WTC11 (cell line): ENCODE measurements at regions not wholly inside any gene's neighbourhood (a gene's known extent, or its start where the extent isn't known, plus 50 kb on each side); places are given as distances from the start of the nearest gene placed in this dataset.

Source experiments
- ATAC-seq: fragments of 200-7000 bp; cut with Tn5 transposase; 2 replicates; pipeline ENCODE4 v1.10.0; 2021; ENCODE audit warnings: mild to moderate bottlenecking, moderate library complexity
- CTCF ChIA-PET: fragments of 300-600 bp; sonication (Branson Sonifier 250); formaldehyde crosslinking; loops from one replicate; lab custom pipeline; 2021; ENCODE audit warnings: antibody characterized with exemption; lab: Charles Lee
- POLR2A ChIA-PET: fragments of 350-600 bp; sonication (Branson Sonifier 250); formaldehyde crosslinking; loops from one replicate; lab custom pipeline; 2021; ENCODE audit warnings: antibody characterized with exemption; lab: Charles Lee
- DNase-seq: peaks from one replicate; pipeline ENCODE4 v3.0.0; 2021; ENCODE audit warnings: low spot score
- H3K27ac Mint-ChIP-seq: 2 replicates; pipeline ENCODE4 v1.8.0; 2021; ENCODE audit warnings: mixed read lengths
- H3K27me3 Mint-ChIP-seq: 2 replicates; pipeline ENCODE4 v1.8.0; 2021; ENCODE audit warnings: low read depth, mild to moderate bottlenecking, moderate library complexity, mixed read lengths
- H3K36me3 Mint-ChIP-seq: 2 replicates; pipeline ENCODE4 v1.8.0; 2021; ENCODE audit warnings: mixed read lengths
- H3K4me1 Mint-ChIP-seq: 2 replicates; pipeline ENCODE4 v1.8.0; 2022; ENCODE audit warnings: mixed read lengths
- H3K4me3 Mint-ChIP-seq: 2 replicates; pipeline ENCODE4 v1.8.0; 2021; ENCODE audit warnings: mild to moderate bottlenecking, moderate library complexity, mixed read lengths
- H3K9me3 Mint-ChIP-seq: 2 replicates; pipeline ENCODE4 v1.8.0; 2021; ENCODE audit warnings: mixed read lengths
- ATF1 ChIP-seq: sonication (generic); formaldehyde crosslinking; IDR thresholded peaks from 2 replicates; pipeline ENCODE4 v1.8.1; 2023; ENCODE audit warnings: mild to moderate bottlenecking, moderate library complexity, missing genetic modification reagents
- ATF6 ChIP-seq: sonication (generic); formaldehyde crosslinking; IDR thresholded peaks from 2 replicates; pipeline ENCODE4 v1.8.1; 2023; ENCODE audit warnings: mild to moderate bottlenecking, missing genetic modification reagents
- CREM ChIP-seq: sonication (generic); formaldehyde crosslinking; IDR thresholded peaks from 2 replicates; pipeline ENCODE4 v1.8.1; 2022; ENCODE audit warnings: mild to moderate bottlenecking, missing genetic modification reagents, moderate library complexity
- FOXP4 ChIP-seq: sonication (generic); formaldehyde crosslinking; IDR thresholded peaks from 2 replicates; pipeline ENCODE4 v1.8.0; 2022; ENCODE audit warnings: mild to moderate bottlenecking, missing genetic modification reagents
- HMGA2 ChIP-seq: fragments of 250-450 bp; sonication (Bioruptor Pico); IDR thresholded peaks from 2 replicates; pipeline ENCODE4 v1.4.0; 2021; ENCODE audit warnings: mild to moderate bottlenecking, moderate library complexity
- NR1H2 ChIP-seq: sonication (generic); formaldehyde crosslinking; IDR thresholded peaks from 2 replicates; pipeline ENCODE4 v1.9.0; 2021; ENCODE audit warnings: mild to moderate bottlenecking, moderate library complexity, missing genetic modification reagents
- PRDM15 ChIP-seq: sonication (generic); formaldehyde crosslinking; IDR thresholded peaks from 2 replicates; pipeline ENCODE4 v1.8.0; 2022; ENCODE audit warnings: missing genetic modification reagents
- SMAD3 ChIP-seq: sonication (generic); formaldehyde crosslinking; IDR thresholded peaks from 2 replicates; pipeline ENCODE4 v1.8.0; 2022; ENCODE audit warnings: missing genetic modification reagents, mild to moderate bottlenecking, borderline replicate concordance
- SOX15 ChIP-seq: fragments of 250-450 bp; sonication (Bioruptor Pico); IDR thresholded peaks from 2 replicates; pipeline ENCODE4 v1.9.0; 2021; ENCODE audit warnings: mild to moderate bottlenecking
- TEAD4 ChIP-seq: sonication (generic); formaldehyde crosslinking; IDR thresholded peaks from 2 replicates; pipeline ENCODE4 v1.8.0; 2022; ENCODE audit warnings: mild to moderate bottlenecking, missing genetic modification reagents
- ZNF121 ChIP-seq: sonication (generic); formaldehyde crosslinking; IDR thresholded peaks from 2 replicates; pipeline ENCODE4 v1.8.0; 2023; ENCODE audit warnings: missing genetic modification reagents
- ZNF512 ChIP-seq: sonication (generic); formaldehyde crosslinking; IDR thresholded peaks from 2 replicates; pipeline ENCODE4 v1.8.1; 2022; ENCODE audit warnings: missing genetic modification reagents, borderline replicate concordance

- H3K4me1 Mint-ChIP-seq: peaks cover 26% of the 10 kb centered on the region
Observed at GRCh38 chr4:174045381-174045780, 238.1 kb downstream of the FBXO8 start.

More at GRCh38 chr4:174045381-174045780, 238.1 kb downstream of the FBXO8 start:
- DNase-seq (no peak), ATAC-seq (no peak)
- peaks cover 4% of the 10 kb centered on the region for H3K9me3 Mint-ChIP-seq
- H3K36me3 Mint-ChIP-seq: no peaks in the 10 kb centered on the region
- ChIA-PET POLR2A (no interaction called here), CTCF (no interaction called here)
- peaks cover 5% of the 10 kb centered on the region for H3K27me3 Mint-ChIP-seq
- TF ChIP-seq ZNF121 (CRISPR knock-in tag): no peak
- no peak for TF ChIP-seq PRDM15 (CRISPR knock-in tag)
- no peak for TF ChIP-seq ZNF512
- no peak for TF ChIP-seq ATF6
- no peak for TF ChIP-seq TEAD4 (CRISPR knock-in tag)
- no peak for TF ChIP-seq FOXP4 (CRISPR knock-in tag)
- no peak for TF ChIP-seq NR1H2 (CRISPR knock-in tag)
- TF ChIP-seq ATF1 (CRISPR knock-in tag): no peak
- TF ChIP-seq CREM (CRISPR knock-in tag): no peak
- no peak for TF ChIP-seq SMAD3 (CRISPR knock-in tag)
- TF ChIP-seq HMGA2 (CRISPR knock-in tag): no peak
- TF ChIP-seq SOX15 (CRISPR knock-in tag): no peak
- TF ChIP-seq, all 79 proteins: peak for 0
- Mint-ChIP-seq H3K27ac (no peak overlapping the region), H3K4me3 (no peak overlapping the region)
